ENCODE measurements at regions not wholly inside any gene's neighbourhood (a gene's known extent, or its start where the extent isn't known, plus 50 kb on each side); places are given as distances from the start of the nearest gene placed in this dataset.
"Not testable (repeated sequence)": the region's sequence is repeated elsewhere in the genome, so short reads cannot be mapped to it uniquely, and the experiment has no call there.

GRCh38 chr6:62980724-62981123 lies 230.5 kb upstream of the FKBP1C start:
- POLR2A ChIA-PET = no interaction called here
- H3K27ac ChIP-seq (ENCODE audit: low read depth in 1 of 2, low read length in 2 of 2) = no peak overlapping the region
- Mint-ChIP-seq H3K9me3 (peaks cover 6% of the 10 kb centered on the region), H3K4me3 (no peak overlapping the region), H3K27me3 (no peaks in the 10 kb centered on the region), H3K4me1 (ENCODE audit: low read depth) (no peaks in the 10 kb centered on the region), H3K27ac (no peak overlapping the region), H3K36me3 (ENCODE audit: low read depth) (no peaks in the 10 kb centered on the region)
- H3K36me3 ChIP-seq (ENCODE audit: insufficient read depth, low read length) = no peaks in the 10 kb centered on the region
- H3K27me3 ChIP-seq (ENCODE audit: control insufficient read depth in 1 of 2, insufficient read depth in 2 of 2, low read length in 2 of 2) = no peaks in the 10 kb centered on the region
- no peaks in the 10 kb centered on the region for H3K9me3 ChIP-seq (ENCODE audit: control insufficient read depth in 1 of 2, insufficient read depth in 1 of 2, low read length in 2 of 2)
- DNase-seq (no peak), ATAC-seq (ENCODE audit: poor library complexity) (no peak)
- intact Hi-C loops (cut with DNase I, micrococcal nuclease) = no loop called here
- CTCF ChIA-PET = no interaction called here
- H3K4me1 ChIP-seq (ENCODE audit: insufficient read depth, low read length) = no peaks in the 10 kb centered on the region
- TF ChIP-seq CTCF (IDR thresholded peaks at IDR 0.05) = no peak
- no peak overlapping the region for H3K4me3 ChIP-seq (ENCODE audit: low read length)

- H3K36me3 Mint-ChIP-seq (ENCODE audit: low read depth) = no peaks in the 10 kb centered on the region
- ATAC-seq (ENCODE audit: poor library complexity) (no peak), DNase-seq (no peak)
- intact Hi-C loops (cut with DNase I, micrococcal nuclease) = no loop called here
- H3K9me3 Mint-ChIP-seq = peaks cover 3% of the 10 kb centered on the region
- ChIA-PET CTCF (no interaction called here), POLR2A (no interaction called here)
- no peak overlapping the region for H3K27ac Mint-ChIP-seq
- H3K4me1 Mint-ChIP-seq (ENCODE audit: low read depth) = no peaks in the 10 kb centered on the region
- H3K27me3 Mint-ChIP-seq = no peaks in the 10 kb centered on the region
- Histone ChIP-seq H3K4me1 (ENCODE audit: insufficient read depth, low read length) (no peaks in the 10 kb centered on the region), H3K36me3 (ENCODE audit: insufficient read depth, low read length) (no peaks in the 10 kb centered on the region), H3K4me3 (ENCODE audit: low read length) (no peak overlapping the region), H3K27me3 (ENCODE audit: control insufficient read depth in 1 of 2, insufficient read depth in 2 of 2, low read length in 2 of 2) (no peaks in the 10 kb centered on the region), H3K27ac (ENCODE audit: low read depth in 1 of 2, low read length in 2 of 2) (no peak overlapping the region), H3K9me3 (ENCODE audit: control insufficient read depth in 1 of 2, insufficient read depth in 1 of 2, low read length in 2 of 2) (no peaks in the 10 kb centered on the region)
- H3K4me3 Mint-ChIP-seq = no peak overlapping the region
- no peak for TF ChIP-seq CTCF (IDR thresholded peaks at IDR 0.05)
Measured at GRCh38 chr6:62982951-62983350, 228.3 kb upstream of the FKBP1C start.

DNA sequence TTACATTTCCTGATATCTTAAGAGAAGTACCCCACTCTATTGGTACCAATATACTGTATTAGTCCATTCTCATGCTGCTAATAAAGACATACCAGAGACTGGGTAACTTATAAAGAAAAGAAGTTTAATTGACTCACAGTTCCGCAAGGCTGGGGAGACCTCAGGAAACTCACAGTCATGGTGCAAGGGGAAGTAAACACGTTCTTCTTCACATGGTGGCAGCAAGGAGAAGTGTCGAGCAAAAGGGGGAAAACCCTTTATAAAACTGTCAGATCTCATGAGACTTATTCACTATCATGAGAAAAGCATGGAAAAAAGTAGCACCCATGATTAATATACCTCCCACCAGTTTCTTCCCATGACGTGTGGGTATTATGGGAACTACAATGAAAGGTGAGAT lies 219.6 kb upstream of the FKBP1C start:
- H3K27ac Mint-ChIP-seq; H3K4me1 ChIP-seq (ENCODE audit: insufficient read depth, low read length); POLR2A ChIA-PET; H3K27ac ChIP-seq (ENCODE audit: low read depth in 1 of 2, low read length in 2 of 2); H3K4me1 Mint-ChIP-seq (ENCODE audit: low read depth); H3K9me3 Mint-ChIP-seq; CTCF ChIA-PET; DNase-seq; H3K4me3 ChIP-seq (ENCODE audit: low read length); H3K27me3 ChIP-seq (ENCODE audit: control insufficient read depth in 1 of 2, insufficient read depth in 2 of 2, low read length in 2 of 2); H3K36me3 Mint-ChIP-seq (ENCODE audit: low read depth); H3K4me3 Mint-ChIP-seq; H3K36me3 ChIP-seq (ENCODE audit: insufficient read depth, low read length); H3K27me3 Mint-ChIP-seq; intact Hi-C loops (cut with DNase I, micrococcal nuclease); ATAC-seq (ENCODE audit: poor library complexity): not testable (repeated sequence)
- peaks cover 0 to 11% of the 10 kb centered on the region in 2 experiments for H3K9me3 ChIP-seq (ENCODE audit: control insufficient read depth in 1 of 2, insufficient read depth in 1 of 2, low read length in 2 of 2)

- no peak overlapping the region for H3K27ac Mint-ChIP-seq
- peaks cover 4% of the 10 kb centered on the region for H3K9me3 Mint-ChIP-seq
- H3K27me3 ChIP-seq (ENCODE audit: control insufficient read depth in 1 of 2, insufficient read depth in 2 of 2, low read length in 2 of 2) = no peaks in the 10 kb centered on the region
- TF ChIP-seq CTCF (IDR thresholded peaks at IDR 0.05) = no peak
- ATAC-seq (ENCODE audit: poor library complexity) (no peak), DNase-seq (no peak)
- H3K4me3 Mint-ChIP-seq = no peak overlapping the region
- CTCF ChIA-PET = no interaction called here
- H3K36me3 Mint-ChIP-seq (ENCODE audit: low read depth) = no peaks in the 10 kb centered on the region
- H3K27me3 Mint-ChIP-seq = no peaks in the 10 kb centered on the region
- H3K4me1 Mint-ChIP-seq (ENCODE audit: low read depth) = no peaks in the 10 kb centered on the region
- H3K4me1 ChIP-seq (ENCODE audit: insufficient read depth, low read length) = no peaks in the 10 kb centered on the region
- H3K27ac ChIP-seq (ENCODE audit: low read depth in 1 of 2, low read length in 2 of 2) = no peak overlapping the region
- peaks cover 0 to 11% of the 10 kb centered on the region in 2 experiments for H3K9me3 ChIP-seq (ENCODE audit: control insufficient read depth in 1 of 2, insufficient read depth in 1 of 2, low read length in 2 of 2)
- POLR2A ChIA-PET = no interaction called here
- no peak overlapping the region for H3K4me3 ChIP-seq (ENCODE audit: low read length)
- H3K36me3 ChIP-seq (ENCODE audit: insufficient read depth, low read length) = no peaks in the 10 kb centered on the region
- intact Hi-C loops (cut with DNase I, micrococcal nuclease) = no loop called here
Measured at GRCh38 chr6:62993951-62994350, 217.3 kb upstream of the FKBP1C start.

Data from CD4-positive, alpha-beta T cell (primary cell).